Myocyte (in vitro differentiated cells): ENCODE measurements at regions not wholly inside any gene's neighbourhood (a gene's known extent, or its start where the extent isn't known, plus 50 kb on each side); places are given as distances from the start of the nearest gene placed in this dataset.
"Not testable (repeated sequence)": the region's sequence is repeated elsewhere in the genome, so short reads cannot be mapped to it uniquely, and the experiment has no call there.

Experiments
- DNase-seq: peaks from one replicate; pipeline ENCODE4 v3.0.0-alpha.2; 2012; ENCODE audit warnings: low read depth

GRCh38 chr7:69399401-69399800 lies 198.9 kb upstream of the AUTS2 start:
- no peak for DNase-seq

GRCh38 chr7:69402696-69403095 lies 195.6 kb upstream of the AUTS2 start:
- DNase-seq = no peak

- DNase-seq = no peak
These were observed 195.1 kb upstream of the AUTS2 start for GRCh38 chr7:69403169-69403568.

GRCh38 chr7:69411018-69411417 lies 187.3 kb upstream of the AUTS2 start:
- no peak for DNase-seq

- no peak for DNase-seq
These were observed 186.8 kb upstream of the AUTS2 start for GRCh38 chr7:69411466-69411865.

GRCh38 chr7:69412331-69413146 lies 185.7 kb upstream of the AUTS2 start:
- no peak for DNase-seq

- DNase-seq = no peak
These were observed 183.7 kb upstream of the AUTS2 start for GRCh38 chr7:69414555-69414954.

- no peak for DNase-seq
These were observed 179.2 kb upstream of the AUTS2 start for GRCh38 chr7:69418869-69419670.

- no peak for DNase-seq
These were observed 178.3 kb upstream of the AUTS2 start for GRCh38 chr7:69419934-69420333.

GRCh38 chr7:69422574-69422985 lies 175.7 kb upstream of the AUTS2 start:
- DNase-seq = no peak

GRCh38 chr7:69426705-69427104 lies 171.6 kb upstream of the AUTS2 start:
- no peak for DNase-seq

- no peak for DNase-seq
These were observed 170.2 kb upstream of the AUTS2 start for GRCh38 chr7:69428089-69428488.

- no peak for DNase-seq
These were observed 168.3 kb upstream of the AUTS2 start for GRCh38 chr7:69429911-69430383.

GRCh38 chr7:69430384-69431021 lies 167.8 kb upstream of the AUTS2 start:
- no peak for DNase-seq

GRCh38 chr7:69431626-69432025 lies 166.6 kb upstream of the AUTS2 start:
- no peak for DNase-seq

GRCh38 chr7:69432276-69432675 lies 166.0 kb upstream of the AUTS2 start:
- DNase-seq = not testable (repeated sequence)

GRCh38 chr7:69433081-69433480 lies 165.2 kb upstream of the AUTS2 start:
- no peak for DNase-seq

- DNase-seq = no peak
These were observed 163.9 kb upstream of the AUTS2 start for GRCh38 chr7:69434398-69434815.

- DNase-seq = no peak
These were observed 162.6 kb upstream of the AUTS2 start for GRCh38 chr7:69435711-69436110.

GRCh38 chr7:69436946-69437345 lies 161.3 kb upstream of the AUTS2 start:
- DNase-seq = no peak

GRCh38 chr7:69438584-69439412 lies 159.5 kb upstream of the AUTS2 start:
- no peak for DNase-seq
